T-helper 2 cell treated with Interferon-gamma antibody and Interleukin-4, amounts not matched to agents 5 μg/mL and 100 μg/mL, for 36 hours (primary cell): ENCODE measurements at regions not wholly inside any gene's neighbourhood (a gene's known extent, or its start where the extent isn't known, plus 50 kb on each side); places are given as distances from the start of the nearest gene placed in this dataset.
"Not testable (repeated sequence)": the region's sequence is repeated elsewhere in the genome, so short reads cannot be mapped to it uniquely, and the experiment has no call there.

Experiments used
- DNase-seq: peaks from one replicate; pipeline ENCODE4 v3.0.0; 2021; ENCODE audit warnings: low spot score
- H3K27ac Mint-ChIP-seq: one replicate; pipeline ENCODE4 v1.8.0; 2021; ENCODE audit warnings: mild to moderate bottlenecking, mixed read lengths
- H3K27me3 Mint-ChIP-seq: one replicate; pipeline ENCODE4 v1.8.0; 2021; ENCODE audit warnings: low read depth, mixed read lengths
- H3K36me3 Mint-ChIP-seq: one replicate; pipeline ENCODE4 v1.8.0; 2021; ENCODE audit warnings: low read depth, mixed read lengths
- H3K4me1 Mint-ChIP-seq: one replicate; pipeline ENCODE4 v1.8.0; 2021; ENCODE audit warnings: low read depth, mixed read lengths
- H3K4me3 Mint-ChIP-seq: one replicate; pipeline ENCODE4 v1.8.0; 2022; ENCODE audit warnings: mild to moderate bottlenecking, moderate library complexity, mixed read lengths
- H3K9me3 Mint-ChIP-seq: one replicate; pipeline ENCODE4 v1.8.0; 2021; ENCODE audit warnings: mixed read lengths

GRCh38 chr6:8944548-8944947 lies 509.2 kb upstream of the SLC35B3 start:
- no peak for DNase-seq
- no peaks in the 10 kb centered on the region for H3K9me3 Mint-ChIP-seq
- H3K36me3 Mint-ChIP-seq = no peaks in the 10 kb centered on the region
- no peak overlapping the region for H3K27ac Mint-ChIP-seq
- H3K4me3 Mint-ChIP-seq = no peak overlapping the region
- no peaks in the 10 kb centered on the region for H3K27me3 Mint-ChIP-seq
- H3K4me1 Mint-ChIP-seq = no peaks in the 10 kb centered on the region

GRCh38 chr6:8943073-8943472 lies 507.7 kb upstream of the SLC35B3 start:
- H3K4me1 Mint-ChIP-seq = no peaks in the 10 kb centered on the region
- no peak for DNase-seq
- H3K27ac Mint-ChIP-seq = no peak overlapping the region
- no peak overlapping the region for H3K4me3 Mint-ChIP-seq
- no peaks in the 10 kb centered on the region for H3K27me3 Mint-ChIP-seq
- no peaks in the 10 kb centered on the region for H3K9me3 Mint-ChIP-seq
- no peaks in the 10 kb centered on the region for H3K36me3 Mint-ChIP-seq

GRCh38 chr6:8941577-8941976 lies 506.2 kb upstream of the SLC35B3 start:
- no peak for DNase-seq
- no peaks in the 10 kb centered on the region for H3K4me1 Mint-ChIP-seq
- H3K27me3 Mint-ChIP-seq = no peaks in the 10 kb centered on the region
- H3K36me3 Mint-ChIP-seq = no peaks in the 10 kb centered on the region
- H3K4me3 Mint-ChIP-seq = no peak overlapping the region
- H3K27ac Mint-ChIP-seq = no peak overlapping the region
- no peaks in the 10 kb centered on the region for H3K9me3 Mint-ChIP-seq

GRCh38 chr6:8940356-8940755 lies 505.0 kb upstream of the SLC35B3 start:
- Mint-ChIP-seq H3K4me1 (no peaks in the 10 kb centered on the region), H3K36me3 (no peaks in the 10 kb centered on the region), H3K27ac (no peak overlapping the region), H3K9me3 (no peaks in the 10 kb centered on the region), H3K4me3 (no peak overlapping the region), H3K27me3 (no peaks in the 10 kb centered on the region)
- no peak for DNase-seq

GRCh38 chr6:8939615-8940014 lies 504.3 kb upstream of the SLC35B3 start:
- H3K4me3 Mint-ChIP-seq = no peak overlapping the region
- no peak overlapping the region for H3K27ac Mint-ChIP-seq
- no peaks in the 10 kb centered on the region for H3K4me1 Mint-ChIP-seq
- no peaks in the 10 kb centered on the region for H3K27me3 Mint-ChIP-seq
- no peak for DNase-seq
- no peaks in the 10 kb centered on the region for H3K9me3 Mint-ChIP-seq
- no peaks in the 10 kb centered on the region for H3K36me3 Mint-ChIP-seq

GRCh38 chr6:8934318-8934717 lies 499.0 kb upstream of the SLC35B3 start:
- Mint-ChIP-seq H3K27ac (no peak overlapping the region), H3K36me3 (no peaks in the 10 kb centered on the region), H3K4me1 (no peaks in the 10 kb centered on the region), H3K9me3 (no peaks in the 10 kb centered on the region), H3K4me3 (no peak overlapping the region), H3K27me3 (no peaks in the 10 kb centered on the region)
- no peak for DNase-seq

- no peaks in the 10 kb centered on the region for H3K27me3 Mint-ChIP-seq
- H3K27ac Mint-ChIP-seq = no peak overlapping the region
- H3K4me1 Mint-ChIP-seq = no peaks in the 10 kb centered on the region
- no peak for DNase-seq
- H3K4me3 Mint-ChIP-seq = no peak overlapping the region
- H3K9me3 Mint-ChIP-seq = no peaks in the 10 kb centered on the region
- no peaks in the 10 kb centered on the region for H3K36me3 Mint-ChIP-seq
These were observed 494.7 kb upstream of the SLC35B3 start for GRCh38 chr6:8930009-8930408.

GRCh38 chr6:8920244-8920643 lies 484.9 kb upstream of the SLC35B3 start:
- DNase-seq, H3K36me3 Mint-ChIP-seq, H3K4me3 Mint-ChIP-seq, H3K9me3 Mint-ChIP-seq, H3K27ac Mint-ChIP-seq, H3K4me1 Mint-ChIP-seq, H3K27me3 Mint-ChIP-seq: not testable (repeated sequence)

GRCh38 chr6:8918196-8918595 lies 482.9 kb upstream of the SLC35B3 start:
- no peak for DNase-seq
- H3K27me3 Mint-ChIP-seq = no peaks in the 10 kb centered on the region
- no peak overlapping the region for H3K27ac Mint-ChIP-seq
- no peaks in the 10 kb centered on the region for H3K9me3 Mint-ChIP-seq
- H3K4me1 Mint-ChIP-seq = no peaks in the 10 kb centered on the region
- H3K36me3 Mint-ChIP-seq = no peaks in the 10 kb centered on the region
- no peak overlapping the region for H3K4me3 Mint-ChIP-seq

GRCh38 chr6:8914700-8915099 lies 479.4 kb upstream of the SLC35B3 start:
- peaks cover 6% of the 10 kb centered on the region for H3K9me3 Mint-ChIP-seq
- no peak for DNase-seq
- H3K4me3 Mint-ChIP-seq = no peak overlapping the region
- H3K4me1 Mint-ChIP-seq = no peaks in the 10 kb centered on the region
- no peaks in the 10 kb centered on the region for H3K36me3 Mint-ChIP-seq
- H3K27ac Mint-ChIP-seq = no peak overlapping the region
- no peaks in the 10 kb centered on the region for H3K27me3 Mint-ChIP-seq

GRCh38 chr6:8908638-8909037 lies 473.3 kb upstream of the SLC35B3 start:
- H3K27ac Mint-ChIP-seq = no peak overlapping the region
- peaks cover 6% of the 10 kb centered on the region for H3K9me3 Mint-ChIP-seq
- H3K4me1 Mint-ChIP-seq = no peaks in the 10 kb centered on the region
- DNase-seq = no peak
- H3K4me3 Mint-ChIP-seq = no peak overlapping the region
- no peaks in the 10 kb centered on the region for H3K36me3 Mint-ChIP-seq
- H3K27me3 Mint-ChIP-seq = no peaks in the 10 kb centered on the region

- H3K4me3 Mint-ChIP-seq = no peak overlapping the region
- H3K27ac Mint-ChIP-seq = no peak overlapping the region
- no peaks in the 10 kb centered on the region for H3K9me3 Mint-ChIP-seq
- no peaks in the 10 kb centered on the region for H3K27me3 Mint-ChIP-seq
- DNase-seq = no peak
- no peaks in the 10 kb centered on the region for H3K4me1 Mint-ChIP-seq
- no peaks in the 10 kb centered on the region for H3K36me3 Mint-ChIP-seq
These were observed 471.4 kb upstream of the SLC35B3 start for GRCh38 chr6:8906699-8907098.

GRCh38 chr6:8905757-8906156 lies 470.4 kb upstream of the SLC35B3 start:
- Mint-ChIP-seq H3K4me1 (no peaks in the 10 kb centered on the region), H3K4me3 (no peak overlapping the region)

GRCh38 chr6:8904754-8905153 lies 469.4 kb upstream of the SLC35B3 start:
- Mint-ChIP-seq H3K36me3 (no peaks in the 10 kb centered on the region), H3K4me3 (no peak overlapping the region), H3K27ac (no peak overlapping the region), H3K27me3 (no peaks in the 10 kb centered on the region), H3K9me3 (no peaks in the 10 kb centered on the region), H3K4me1 (no peaks in the 10 kb centered on the region)
- DNase-seq = no peak

More at GRCh38 chr6:8905757-8906156, 470.4 kb upstream of the SLC35B3 start:
- Mint-ChIP-seq H3K27me3 (no peaks in the 10 kb centered on the region), H3K27ac (no peak overlapping the region), H3K36me3 (no peaks in the 10 kb centered on the region), H3K9me3 (no peaks in the 10 kb centered on the region)
- DNase-seq = no peak

- no peaks in the 10 kb centered on the region for H3K4me1 Mint-ChIP-seq
- no peaks in the 10 kb centered on the region for H3K36me3 Mint-ChIP-seq
- no peak for DNase-seq
- no peaks in the 10 kb centered on the region for H3K9me3 Mint-ChIP-seq
- no peaks in the 10 kb centered on the region for H3K27me3 Mint-ChIP-seq
- H3K4me3 Mint-ChIP-seq = no peak overlapping the region
- no peak overlapping the region for H3K27ac Mint-ChIP-seq
These were observed 464.7 kb upstream of the SLC35B3 start for GRCh38 chr6:8900056-8900455.
